Activated T-cell treated with anti-CD3 and anti-CD28 coated beads for 48 hours (primary cell): ENCODE measurements at regions not wholly inside any gene's neighbourhood (a gene's known extent, or its start where the extent isn't known, plus 50 kb on each side); places are given as distances from the start of the nearest gene placed in this dataset.

ENCODE experiments used
- DNase-seq: peaks from one replicate; pipeline ENCODE4 v3.0.0-alpha.2; 2020; ENCODE audit warnings: low read depth

GRCh38 chr20:40449974-40450616, 238.9 kb downstream of the MAFB start:
- no peak for DNase-seq

- no peak for DNase-seq
These were observed 239.8 kb downstream of the MAFB start for GRCh38 chr20:40449144-40449690.

- DNase-seq = no peak
These were observed 242.1 kb downstream of the MAFB start for GRCh38 chr20:40446888-40447287.

GRCh38 chr20:40444516-40444915, 244.5 kb downstream of the MAFB start:
- no peak for DNase-seq

- no peak for DNase-seq
These were observed 245.3 kb downstream of the MAFB start for GRCh38 chr20:40443753-40444152.

GRCh38 chr20:40442181-40442963, 246.7 kb downstream of the MAFB start:
- no peak for DNase-seq

- DNase-seq = no peak
These were observed 247.3 kb downstream of the MAFB start for GRCh38 chr20:40441771-40442170.

- no peak for DNase-seq
These were observed 250.7 kb downstream of the MAFB start for GRCh38 chr20:40438161-40438830.

- no peak for DNase-seq
These were observed 253.0 kb downstream of the MAFB start for GRCh38 chr20:40436011-40436410.

GRCh38 chr20:40435146-40435895, 253.7 kb downstream of the MAFB start:
- DNase-seq = no peak

GRCh38 chr20:40434122-40434521, 254.9 kb downstream of the MAFB start:
- no peak for DNase-seq

- DNase-seq = no peak
These were observed 255.6 kb downstream of the MAFB start for GRCh38 chr20:40433341-40433861.

- no peak for DNase-seq
These were observed 257.4 kb downstream of the MAFB start for GRCh38 chr20:40431611-40432010.

- no peak for DNase-seq
These were observed 257.9 kb downstream of the MAFB start for GRCh38 chr20:40431112-40431511.

- no peak for DNase-seq
These were observed 262.0 kb downstream of the MAFB start for GRCh38 chr20:40427026-40427425.

GRCh38 chr20:40424695-40425094, 264.3 kb downstream of the MAFB start:
- DNase-seq = no peak

- no peak for DNase-seq
These were observed 266.4 kb downstream of the MAFB start for GRCh38 chr20:40422656-40423055.

GRCh38 chr20:40416274-40416673, 272.8 kb downstream of the MAFB start:
- DNase-seq = no peak

- DNase-seq = no peak
These were observed 274.0 kb downstream of the MAFB start for GRCh38 chr20:40414843-40415615.

- no peak for DNase-seq
These were observed 279.0 kb downstream of the MAFB start for GRCh38 chr20:40410028-40410427.

- no peak for DNase-seq
These were observed 291.6 kb downstream of the MAFB start for GRCh38 chr20:40397467-40397866.
